ENCODE measurements at regions not wholly inside any gene's neighbourhood (a gene's known extent, or its start where the extent isn't known, plus 50 kb on each side); places are given as distances from the start of the nearest gene placed in this dataset.

GRCh38 chr9:7234144-7234543 lies 476.4 kb downstream of the KDM4C start:
- intact Hi-C loops (cut with DNase I): no loop called here
- no peaks in the 10 kb centered on the region for H3K36me3 ChIP-seq (ENCODE audit: control insufficient read depth in 2 of 3, insufficient read depth in 3 of 3, low read length in 3 of 3)
- DNase-seq (peak in 2 of 5 donors; percentile 22 to 39), FAIRE-seq (no peak)
- no peaks in the 10 kb centered on the region for H3K4me1 ChIP-seq (ENCODE audit: control insufficient read depth in 2 of 3, insufficient read depth in 2 of 3, low read depth in 1 of 3, low read length in 3 of 3)
- H3K9me3 ChIP-seq (ENCODE audit: control insufficient read depth in 2 of 3, insufficient read depth in 1 of 3, low read length in 3 of 3): peaks cover 0 to 4% (median 0%) of the 10 kb centered on the region in 3 donors
- no peak overlapping the region for H3K9ac ChIP-seq (ENCODE audit: low read length in 3 of 3)
- no peak overlapping the region for H3K27ac ChIP-seq (ENCODE audit: low read depth in 2 of 2, low read length in 2 of 2)
- H3K27me3 ChIP-seq (ENCODE audit: control insufficient read depth, insufficient read depth, low read length): no peaks in the 10 kb centered on the region
- H3K4me3 ChIP-seq (ENCODE audit: low read length in 3 of 3): no peak overlapping the region
- no peak for TF ChIP-seq CTCF (IDR thresholded peaks at IDR 0.05; ENCODE audit: borderline replicate concordance, extremely low read depth, insufficient read depth)

GRCh38 chr9:7229571-7229970 lies 471.8 kb downstream of the KDM4C start:
- Histone ChIP-seq H3K27ac (ENCODE audit: low read depth in 2 of 2, low read length in 2 of 2) (no peak overlapping the region), H3K36me3 (ENCODE audit: control insufficient read depth in 2 of 3, insufficient read depth in 3 of 3, low read length in 3 of 3) (no peaks in the 10 kb centered on the region), H3K9me3 (ENCODE audit: control insufficient read depth in 2 of 3, insufficient read depth in 1 of 3, low read length in 3 of 3) (peaks cover 0 to 4% (median 0%) of the 10 kb centered on the region in 3 donors), H3K9ac (ENCODE audit: low read length in 3 of 3) (no peak overlapping the region), H3K27me3 (ENCODE audit: control insufficient read depth, insufficient read depth, low read length) (no peaks in the 10 kb centered on the region), H3K4me1 (ENCODE audit: control insufficient read depth in 2 of 3, insufficient read depth in 2 of 3, low read depth in 1 of 3, low read length in 3 of 3) (no peaks in the 10 kb centered on the region), H3K4me3 (ENCODE audit: low read length in 3 of 3) (no peak overlapping the region)
- no peak for TF ChIP-seq CTCF (IDR thresholded peaks at IDR 0.05; ENCODE audit: borderline replicate concordance, extremely low read depth, insufficient read depth)
- DNase-seq (no peak), FAIRE-seq (no peak)
- intact Hi-C loops (cut with DNase I): no loop called here

- no peak overlapping the region for H3K4me3 ChIP-seq (ENCODE audit: low read length in 3 of 3)
- no peaks in the 10 kb centered on the region for H3K36me3 ChIP-seq (ENCODE audit: control insufficient read depth in 2 of 3, insufficient read depth in 3 of 3, low read length in 3 of 3)
- no peaks in the 10 kb centered on the region for H3K4me1 ChIP-seq (ENCODE audit: control insufficient read depth in 2 of 3, insufficient read depth in 2 of 3, low read depth in 1 of 3, low read length in 3 of 3)
- H3K27ac ChIP-seq (ENCODE audit: low read depth in 2 of 2, low read length in 2 of 2): no peak overlapping the region
- H3K9me3 ChIP-seq (ENCODE audit: control insufficient read depth in 2 of 3, insufficient read depth in 1 of 3, low read length in 3 of 3): peaks cover 0 to 4% (median 0%) of the 10 kb centered on the region in 3 donors
- H3K27me3 ChIP-seq (ENCODE audit: control insufficient read depth, insufficient read depth, low read length): no peaks in the 10 kb centered on the region
- no peak for TF ChIP-seq CTCF (IDR thresholded peaks at IDR 0.05; ENCODE audit: borderline replicate concordance, extremely low read depth, insufficient read depth)
- FAIRE-seq (no peak), DNase-seq (no peak)
- intact Hi-C loops (cut with DNase I): no loop called here
- H3K9ac ChIP-seq (ENCODE audit: low read length in 3 of 3): no peak overlapping the region
Observed at GRCh38 chr9:7228726-7229125, 471.0 kb downstream of the KDM4C start.

DNA sequence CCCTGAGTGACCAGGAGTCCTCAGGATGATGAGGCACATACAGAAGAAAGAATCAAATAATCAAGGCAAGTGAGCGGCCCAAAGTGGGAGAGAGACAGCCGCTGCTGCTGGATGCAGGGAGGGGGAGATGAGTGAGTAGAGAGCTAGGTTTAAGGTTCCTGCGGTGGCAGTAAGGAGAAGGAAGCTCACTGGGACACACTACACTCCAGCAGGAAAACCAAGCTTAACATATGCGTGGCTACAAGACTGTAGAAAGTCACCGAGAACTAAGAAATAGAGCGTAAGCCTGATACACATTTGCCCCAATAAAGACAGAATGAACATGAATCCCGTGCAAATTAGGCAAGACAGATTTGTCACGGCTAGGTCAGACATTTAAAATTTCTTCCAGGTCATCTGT lies 470.2 kb downstream of the KDM4C start:
- intact Hi-C loops (cut with DNase I): no loop called here
- Histone ChIP-seq H3K9me3 (ENCODE audit: control insufficient read depth in 2 of 3, insufficient read depth in 1 of 3, low read length in 3 of 3) (peaks cover 0 to 4% (median 0%) of the 10 kb centered on the region in 3 donors), H3K27ac (ENCODE audit: low read depth in 2 of 2, low read length in 2 of 2) (no peak overlapping the region), H3K4me3 (ENCODE audit: low read length in 3 of 3) (no peak overlapping the region), H3K9ac (ENCODE audit: low read length in 3 of 3) (no peak overlapping the region), H3K36me3 (ENCODE audit: control insufficient read depth in 2 of 3, insufficient read depth in 3 of 3, low read length in 3 of 3) (no peaks in the 10 kb centered on the region), H3K4me1 (ENCODE audit: control insufficient read depth in 2 of 3, insufficient read depth in 2 of 3, low read depth in 1 of 3, low read length in 3 of 3) (no peaks in the 10 kb centered on the region), H3K27me3 (ENCODE audit: control insufficient read depth, insufficient read depth, low read length) (no peaks in the 10 kb centered on the region)
- TF ChIP-seq CTCF (IDR thresholded peaks at IDR 0.05; ENCODE audit: borderline replicate concordance, extremely low read depth, insufficient read depth): no peak
- DNase-seq (no peak), FAIRE-seq (no peak)
